GM23338 (cell line): ENCODE measurements at regions not wholly inside any gene's neighbourhood (a gene's known extent, or its start where the extent isn't known, plus 50 kb on each side); places are given as distances from the start of the nearest gene placed in this dataset.

Experiments used
- ATAC-seq: fragments of 200-7000 bp; cut with Tn5 transposase; 3 replicates; pipeline ENCODE4 v1.9.1; 2020
- DNase-seq: peaks from one replicate; pipeline ENCODE4 v3.0.0-alpha.2; 2015; ENCODE audit warnings: low spot score
- H2AFZ ChIP-seq: fragments of 200-600 bp; sonication (generic); 2 replicates; pipeline ENCODE4 v1.8.0; 2016; ENCODE audit warnings: antibody characterized with exemption, mild to moderate bottlenecking, moderate library complexity
- H3F3A ChIP-seq: fragments of 200-600 bp; sonication (generic); replicated peaks from 2 replicates; pipeline ENCODE4 v1.8.0; 2017; ENCODE audit warnings: antibody characterized with exemption, mixed run types, low read depth
- H3K27ac ChIP-seq: fragments of 200-600 bp; sonication (generic); 2 replicates; pipeline ENCODE4 v1.6.1; 2016; ENCODE audit warnings: low read depth
- H3K27me3 ChIP-seq: fragments of 200-600 bp; sonication (generic); 2 replicates; pipeline ENCODE4 v1.8.0; 2016; ENCODE audit warnings: mild to moderate bottlenecking, mixed run types, moderate library complexity; ENCODE audit not compliant: insufficient read depth
- H3K36me3 ChIP-seq: fragments of 200-600 bp; sonication (generic); 2 replicates; pipeline ENCODE4 v1.8.0; 2016; ENCODE audit warnings: mild to moderate bottlenecking; ENCODE audit not compliant: insufficient read depth
- H3K4me1 ChIP-seq: fragments of 200-600 bp; sonication (generic); 2 replicates; pipeline ENCODE4 v1.8.0; 2016; ENCODE audit warnings: mild to moderate bottlenecking, moderate library complexity; ENCODE audit not compliant: insufficient read depth
- H3K4me2 ChIP-seq: fragments of 200-600 bp; sonication (generic); 2 replicates; pipeline ENCODE4 v1.7.1; 2017; ENCODE audit warnings: mixed run types
- H3K4me3 ChIP-seq: fragments of 200-600 bp; sonication (generic); 2 replicates; pipeline ENCODE4 v1.6.1; 2016; ENCODE audit warnings: mixed run types
- H3K79me2 ChIP-seq: fragments of 200-600 bp; sonication (generic); replicated peaks from 2 replicates; pipeline ENCODE4 v1.8.0; 2017; ENCODE audit warnings: mild to moderate bottlenecking; ENCODE audit not compliant: insufficient read depth
- H3K9me2 ChIP-seq: fragments of 200-600 bp; sonication (generic); 2 replicates; pipeline ENCODE4 v1.8.0; 2017; ENCODE audit not compliant: insufficient read depth
- H4K20me1 ChIP-seq: fragments of 200-600 bp; sonication (generic); replicated peaks from 2 replicates; pipeline ENCODE4 v1.8.0; 2017; ENCODE audit warnings: mild to moderate bottlenecking; ENCODE audit not compliant: insufficient read depth
- H3K27ac Mint-ChIP-seq: 2 replicates; pipeline ENCODE4 v1.8.0; 2020; ENCODE audit warnings: inconsistent platforms, mild to moderate bottlenecking, moderate library complexity, mixed read lengths
- H3K27me3 Mint-ChIP-seq: 3 replicates; pipeline ENCODE4 v1.8.0; 2022; ENCODE audit warnings: low read depth, mild to moderate bottlenecking, moderate library complexity, mixed read lengths, inconsistent platforms; ENCODE audit not compliant: insufficient read depth, poor library complexity
- H3K36me3 Mint-ChIP-seq: 3 replicates; pipeline ENCODE4 v1.8.0; 2021; ENCODE audit warnings: low read depth, mild to moderate bottlenecking, inconsistent platforms, moderate library complexity, mixed read lengths
- H3K4me1 Mint-ChIP-seq: 3 replicates; pipeline ENCODE4 v1.8.0; 2020; ENCODE audit warnings: mild to moderate bottlenecking, inconsistent platforms, mixed read lengths
- H3K4me3 Mint-ChIP-seq: 3 replicates; pipeline ENCODE4 v1.8.0; 2021; ENCODE audit warnings: moderate library complexity, mild to moderate bottlenecking, inconsistent platforms, mixed read lengths
- H3K9me3 Mint-ChIP-seq: 3 replicates; pipeline ENCODE4 v1.8.0; 2020; ENCODE audit warnings: moderate library complexity, mild to moderate bottlenecking, inconsistent platforms, mixed read lengths
- CREB1 ChIP-seq: fragments of 250-450 bp; sonication (Bioruptor Pico); IDR thresholded peaks from 2 replicates; pipeline ENCODE4 v1.5.0; 2020; ENCODE audit warnings: low read depth, mild to moderate bottlenecking, moderate library complexity
- CTCF ChIP-seq, 2 experiments: fragments of 200-600 bp in 1 of 2; sonication (generic) in 1 of 2; conservative IDR thresholded peaks; 2 replicates each; pipeline versions ENCODE4 v1.5.1 to v1.6.1; 2016 to 2017; ENCODE audit warnings: antibody characterized with exemption in 2 of 2, low read depth in 2 of 2, mild to moderate bottlenecking in 2 of 2, moderate library complexity in 1 of 2
- ETS1 ChIP-seq: IDR thresholded peaks from 2 replicates; pipeline ENCODE4 v1.6.1; 2016; ENCODE audit warnings: antibody characterized with exemption
- EZH2 ChIP-seq: fragments of 200-600 bp; sonication (generic); IDR thresholded peaks from one replicate; pipeline ENCODE4 v1.8.0; 2017; ENCODE audit warnings: antibody characterized with exemption, mild to moderate bottlenecking, low read depth; ENCODE audit not compliant: unreplicated experiment
- EZH2phosphoT487 ChIP-seq: fragments of 200-600 bp; sonication (generic); IDR thresholded peaks from one replicate; pipeline ENCODE4 v1.8.1; 2018; ENCODE audit warnings: antibody characterized with exemption; ENCODE audit not compliant: unreplicated experiment
- JUNB ChIP-seq: IDR thresholded peaks from one replicate; pipeline ENCODE4 v1.6.1; 2016; ENCODE audit warnings: antibody characterized with exemption; ENCODE audit not compliant: unreplicated experiment
- NANOG ChIP-seq: IDR thresholded peaks from 2 replicates; pipeline ENCODE4 v1.6.1; 2016; ENCODE audit warnings: antibody characterized with exemption, borderline replicate concordance
- POLR2AphosphoS5 ChIP-seq: IDR thresholded peaks from 2 replicates; pipeline ENCODE4 v1.6.1; 2016; ENCODE audit warnings: antibody characterized with exemption, low read depth
- REST ChIP-seq: IDR thresholded peaks from one replicate; pipeline ENCODE4 v1.6.1; 2018; ENCODE audit warnings: antibody characterized with exemption; ENCODE audit not compliant: unreplicated experiment
- STAT1 ChIP-seq: IDR thresholded peaks from one replicate; pipeline ENCODE4 v1.6.1; 2016; ENCODE audit warnings: antibody characterized with exemption; ENCODE audit not compliant: unreplicated experiment
- ZNF114 ChIP-seq: fragments of 250-450 bp; sonication (Bioruptor Pico); IDR thresholded peaks from 2 replicates; pipeline ENCODE4 v1.5.0; 2020; ENCODE audit warnings: mild to moderate bottlenecking, moderate library complexity
- ZNF331 ChIP-seq: fragments of 250-450 bp; sonication (Bioruptor Pico); IDR thresholded peaks from 2 replicates; pipeline ENCODE4 v1.5.0; 2020; ENCODE audit warnings: low read depth, mild to moderate bottlenecking, moderate library complexity
- ZNF462 ChIP-seq: fragments of 250-450 bp; sonication (Bioruptor Pico); IDR thresholded peaks from 2 replicates; pipeline ENCODE4 v1.5.0; 2020; ENCODE audit warnings: mild to moderate bottlenecking, moderate library complexity

GRCh38 chr15:93243573-93243972 lies 154.6 kb upstream of the RGMA start:
- H3K36me3 Mint-ChIP-seq, result no peaks in the 10 kb centered on the region; the same call in 2 of the 3 replicates
- no peak overlapping the region for H3K4me3 Mint-ChIP-seq
- no peaks in the 10 kb centered on the region; the same call in 1 of the 2 replicates for H3K36me3 ChIP-seq
- H3K27ac ChIP-seq, result no peak overlapping the region
- H3K9me2 ChIP-seq, result no peaks in the 10 kb centered on the region
- no peaks in the 10 kb centered on the region for H3K79me2 ChIP-seq
- H3K4me2 ChIP-seq, result no peak overlapping the region
- H3K27me3 Mint-ChIP-seq, result peaks cover 15% of the 10 kb centered on the region
- DNase-seq (no peak), ATAC-seq (no peak)
- H3F3A ChIP-seq, result 0 out of 2 replicates have a peak, but pooled peaks cover 6% of the 10 kb centered on the region
- H3K9me3 Mint-ChIP-seq, result no peaks in the 10 kb centered on the region; the same call in 2 of the 3 replicates
- peaks cover 23% of the 10 kb centered on the region for H3K27me3 ChIP-seq
- no peak overlapping the region for H3K27ac Mint-ChIP-seq
- H3K4me1 Mint-ChIP-seq, result peaks cover 10% of the 10 kb centered on the region
- no peak for TF ChIP-seq JUNB
- no peak for TF ChIP-seq EZH2
- no peak for TF ChIP-seq EZH2phosphoT487
- no peak for TF ChIP-seq ETS1
- TF ChIP-seq NANOG, result no peak
- TF ChIP-seq ZNF462, result no peak
- TF ChIP-seq STAT1, result no peak
- no peak for TF ChIP-seq ZNF114 (CRISPR knock-in tag)
- no peak for TF ChIP-seq REST
- TF ChIP-seq CTCF (conservative IDR thresholded peaks at IDR 0.05; ENCODE audit: low read depth in 2 of 2), result no peak
- TF ChIP-seq CREB1 (CRISPR knock-in tag), result no peak
- no peak for TF ChIP-seq POLR2AphosphoS5
- TF ChIP-seq ZNF331, result no peak
- no peak overlapping the region for H2AFZ ChIP-seq
- peaks cover 27% of the 10 kb centered on the region for H3K4me1 ChIP-seq
- H4K20me1 ChIP-seq, result no peaks in the 10 kb centered on the region
- H3K4me3 ChIP-seq, result no peak overlapping the region
